Neural progenitor cell (in vitro differentiated cells): ENCODE measurements at regions not wholly inside any gene's neighbourhood (a gene's known extent, or its start where the extent isn't known, plus 50 kb on each side); places are given as distances from the start of the nearest gene placed in this dataset.

ENCODE experiments used
- DNase-seq: peaks from one replicate; pipeline ENCODE4 v3.0.0-alpha.2; 2016; ENCODE audit warnings: low spot score
- H2AFZ ChIP-seq: fragments of 200-600 bp; sonication (generic); replicated peaks from 2 replicates; pipeline ENCODE4 v1.6.1; 2016; ENCODE audit warnings: antibody characterized with exemption
- H3F3A ChIP-seq: fragments of 200-600 bp; sonication (generic); 2 replicates; pipeline ENCODE4 v1.6.1; 2016; ENCODE audit warnings: antibody characterized with exemption, low read depth
- H3K27ac ChIP-seq: fragments of 200-600 bp; sonication (generic); 2 replicates; pipeline ENCODE4 v1.5.1; 2016; ENCODE audit warnings: mild to moderate bottlenecking
- H3K27me3 ChIP-seq: fragments of 200-600 bp; sonication (generic); 2 replicates; pipeline ENCODE4 v1.6.1; 2016; ENCODE audit warnings: mild to moderate bottlenecking, moderate library complexity
- H3K36me3 ChIP-seq: fragments of 200-600 bp; sonication (generic); 2 replicates; pipeline ENCODE4 v1.5.1; 2016
- H3K4me1 ChIP-seq: fragments of 200-600 bp; sonication (generic); 2 replicates; pipeline ENCODE4 v1.6.1; 2016; ENCODE audit warnings: mixed run types
- H3K4me2 ChIP-seq: fragments of 200-600 bp; sonication (generic); 2 replicates; pipeline ENCODE4 v1.6.1; 2016
- H3K4me3 ChIP-seq: fragments of 200-600 bp; sonication (generic); 2 replicates; pipeline ENCODE4 v1.5.1; 2016
- H3K79me2 ChIP-seq: fragments of 200-600 bp; sonication (generic); 2 replicates; pipeline ENCODE4 v1.6.1; 2016; ENCODE audit warnings: low read depth
- H3K9ac ChIP-seq: fragments of 200-600 bp; sonication (generic); 2 replicates; pipeline ENCODE4 v1.6.1; 2016
- H3K9me3 ChIP-seq: fragments of 200-600 bp; sonication (generic); 2 replicates; pipeline ENCODE4 v1.5.1; 2016; ENCODE audit warnings: low read depth
- H4K20me1 ChIP-seq: fragments of 200-600 bp; sonication (generic); 2 replicates; pipeline ENCODE4 v1.6.1; 2016; ENCODE audit warnings: low read depth
- H3K27ac Mint-ChIP-seq: 3 replicates; pipeline ENCODE4 v1.8.0; 2021; ENCODE audit warnings: mixed read lengths
- H3K27me3 Mint-ChIP-seq: 2 replicates; pipeline ENCODE4 v1.8.0; 2022; ENCODE audit warnings: low read depth, mild to moderate bottlenecking, inconsistent platforms, moderate library complexity, mixed read lengths; ENCODE audit not compliant: insufficient read depth
- H3K36me3 Mint-ChIP-seq: 3 replicates; pipeline ENCODE4 v1.8.0; 2021; ENCODE audit warnings: mixed read lengths
- H3K4me1 Mint-ChIP-seq: 3 replicates; pipeline ENCODE4 v1.8.0; 2021; ENCODE audit warnings: mixed read lengths
- H3K4me3 Mint-ChIP-seq: 3 replicates; pipeline ENCODE4 v1.8.0; 2021; ENCODE audit warnings: mild to moderate bottlenecking, moderate library complexity, mixed read lengths
- H3K9me3 Mint-ChIP-seq: 3 replicates; pipeline ENCODE4 v1.8.0; 2020; ENCODE audit warnings: mixed read lengths
- CTCF ChIP-seq: fragments of 200-600 bp; sonication (generic); IDR thresholded peaks from 2 replicates; pipeline ENCODE4 v1.5.1; 2017; ENCODE audit warnings: antibody characterized with exemption, mild to moderate bottlenecking
- EZH2 ChIP-seq: fragments of 200-600 bp; sonication (generic); IDR thresholded peaks from 2 replicates; pipeline ENCODE4 v1.6.1; 2017; ENCODE audit warnings: antibody characterized with exemption, mild to moderate bottlenecking, moderate library complexity
- EZH2phosphoT487 ChIP-seq: fragments of 200-600 bp; sonication (generic); IDR thresholded peaks from 2 replicates; pipeline ENCODE4 v1.6.1; 2017; ENCODE audit warnings: antibody characterized with exemption

DNA sequence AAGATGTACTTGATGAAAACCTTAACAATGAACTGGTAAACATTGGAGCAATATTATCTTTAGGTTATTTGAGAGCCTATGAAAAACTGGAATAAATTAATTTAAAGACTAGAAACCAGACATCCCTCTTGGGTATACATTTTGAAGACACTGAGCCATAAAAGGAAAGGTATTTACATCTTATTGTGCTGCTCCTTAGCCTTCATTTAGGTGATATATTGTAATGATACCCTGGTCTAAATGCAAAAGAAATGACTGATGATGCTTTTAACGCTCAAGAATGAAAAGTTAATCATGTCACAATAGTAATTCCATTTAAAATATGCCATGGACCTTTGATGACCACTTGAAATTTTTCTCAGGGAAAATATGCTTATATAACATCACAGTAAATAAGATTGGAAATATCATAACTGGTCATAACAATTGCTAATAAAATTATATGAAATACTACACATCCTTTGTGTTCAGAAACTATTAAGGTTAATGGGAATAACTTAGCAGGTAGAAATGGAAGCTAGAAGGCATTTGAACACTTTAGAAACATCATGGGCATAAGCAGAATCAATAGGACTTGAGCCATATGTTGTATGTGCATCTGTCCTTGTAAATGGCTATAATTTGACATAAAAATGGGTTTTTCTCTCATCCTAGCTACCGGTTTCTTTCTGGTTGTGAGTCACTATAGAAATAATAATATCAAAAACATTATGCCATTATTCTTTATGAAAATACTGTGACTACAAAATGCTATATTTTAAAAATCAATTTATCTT, 979.7 kb downstream of the RAPGEF2 start:
- TF ChIP-seq CTCF: no peak
- no peak for TF ChIP-seq EZH2phosphoT487
- TF ChIP-seq EZH2: no peak
- H3F3A ChIP-seq: no peaks in the 10 kb centered on the region
- Mint-ChIP-seq H3K4me3 (no peak overlapping the region), H3K27ac (no peak overlapping the region), H3K9me3 (peaks cover 3% of the 10 kb centered on the region), H3K36me3 (no peaks in the 10 kb centered on the region), H3K27me3 (no peaks in the 10 kb centered on the region), H3K4me1 (no peaks in the 10 kb centered on the region)
- H3K9ac ChIP-seq: no peak overlapping the region
- H3K36me3 ChIP-seq: no peaks in the 10 kb centered on the region
- H3K4me2 ChIP-seq: no peak overlapping the region
- H3K9me3 ChIP-seq: no peaks in the 10 kb centered on the region
- H2AFZ ChIP-seq: no peak overlapping the region
- no peaks in the 10 kb centered on the region for H3K79me2 ChIP-seq
- no peaks in the 10 kb centered on the region for H4K20me1 ChIP-seq
- no peak for DNase-seq
- no peak overlapping the region for H3K4me3 ChIP-seq
- H3K27ac ChIP-seq: no peak overlapping the region
- no peaks in the 10 kb centered on the region for H3K4me1 ChIP-seq
- no peaks in the 10 kb centered on the region for H3K27me3 ChIP-seq

- peaks cover 8% of the 10 kb centered on the region for H3K9me3 Mint-ChIP-seq
- Histone ChIP-seq H3F3A (no peaks in the 10 kb centered on the region), H2AFZ (no peak overlapping the region), H3K4me2 (no peak overlapping the region), H3K27me3 (no peaks in the 10 kb centered on the region), H3K79me2 (no peaks in the 10 kb centered on the region), H3K4me1 (no peaks in the 10 kb centered on the region), H3K9ac (no peak overlapping the region), H3K9me3 (no peaks in the 10 kb centered on the region), H4K20me1 (no peaks in the 10 kb centered on the region), H3K4me3 (no peak overlapping the region), H3K27ac (no peak overlapping the region), H3K36me3 (no peaks in the 10 kb centered on the region)
- no peak overlapping the region for H3K4me3 Mint-ChIP-seq
- TF ChIP-seq EZH2phosphoT487 (no peak), EZH2 (no peak), CTCF (no peak)
- no peaks in the 10 kb centered on the region for H3K36me3 Mint-ChIP-seq
- no peaks in the 10 kb centered on the region for H3K27me3 Mint-ChIP-seq
- no peak overlapping the region for H3K27ac Mint-ChIP-seq
- H3K4me1 Mint-ChIP-seq: no peaks in the 10 kb centered on the region
- DNase-seq: no peak
Measured at GRCh38 chr4:160091631-160092030, 988.8 kb downstream of the RAPGEF2 start.

- no peaks in the 10 kb centered on the region for H3K9me3 Mint-ChIP-seq
- H3K4me1 ChIP-seq: no peaks in the 10 kb centered on the region
- H3K4me1 Mint-ChIP-seq: no peaks in the 10 kb centered on the region
Measured at GRCh38 chr4:160100316-160100715, 997.4 kb downstream of the RAPGEF2 start.

More at GRCh38 chr4:160100316-160100715, 997.4 kb downstream of the RAPGEF2 start:
- H3K9ac ChIP-seq: no peak overlapping the region
- no peaks in the 10 kb centered on the region for H3K79me2 ChIP-seq
- Mint-ChIP-seq H3K27ac (no peak overlapping the region), H3K36me3 (no peaks in the 10 kb centered on the region), H3K4me3 (no peak overlapping the region), H3K27me3 (no peaks in the 10 kb centered on the region)
- no peaks in the 10 kb centered on the region for H3K9me3 ChIP-seq
- no peaks in the 10 kb centered on the region for H3F3A ChIP-seq
- H3K4me3 ChIP-seq: no peak overlapping the region
- TF ChIP-seq CTCF (no peak), EZH2 (no peak), EZH2phosphoT487 (no peak)
- DNase-seq: no peak
- no peaks in the 10 kb centered on the region for H3K36me3 ChIP-seq
- no peaks in the 10 kb centered on the region for H4K20me1 ChIP-seq
- no peaks in the 10 kb centered on the region for H3K27me3 ChIP-seq
- H2AFZ ChIP-seq: no peak overlapping the region
- no peak overlapping the region for H3K4me2 ChIP-seq
- no peak overlapping the region for H3K27ac ChIP-seq
